HCT116 (cell line): ENCODE measurements at regions not wholly inside any gene's neighbourhood (a gene's known extent, or its start where the extent isn't known, plus 50 kb on each side); places are given as distances from the start of the nearest gene placed in this dataset.

Experiments
- ATAC-seq: fragments of 200-7000 bp; cut with Tn5 transposase; 2 replicates; pipeline ENCODE4 v1.9.1; 2020; ENCODE audit warnings: mild to moderate bottlenecking, moderate library complexity
- BruUV-seq: library from RNA; stranded (reverse); fragments of 400-500 nt; replicated peaks from 2 replicates; lab custom pipeline; 2021; lab: Mats Ljungman, UMichigan
- CTCF ChIA-PET: fragments of 300-600 bp; sonication (Branson Sonifier 250); formaldehyde crosslinking; loops from one replicate; lab custom pipeline; 2021; ENCODE audit warnings: antibody characterized with exemption; lab: Charles Lee
- POLR2A ChIA-PET: fragments of 300-600, 350-600 bp; sonication (Branson Sonifier 250); formaldehyde crosslinking; loops from one replicate; lab custom pipeline; 2021; ENCODE audit warnings: antibody characterized with exemption; lab: Charles Lee
- RAD21 ChIA-PET, 2 experiments: fragments of 300-600 bp; sonication (Branson Sonifier 250); formaldehyde crosslinking; loops; one replicate each; lab custom pipeline; 2023; ENCODE audit warnings: low total read pairs in 2 of 2; ENCODE audit not compliant: uncharacterized antibody in 2 of 2, unreplicated experiment in 2 of 2, low non-redundant PET in 1 of 2; lab: Charles Lee
- DNase-seq: peaks from one replicate; pipeline ENCODE4 v3.0.0-alpha.2; 2010; ENCODE audit warnings: low read depth, low spot score
- H2AFZ ChIP-seq: fragments of 200-600 bp; shearing (Covaris generic), sonication (generic); 2 replicates; pipeline ENCODE4 v1.6.1; 2017; ENCODE audit warnings: low read depth, mixed run types, mixed read lengths, antibody characterized with exemption, low read length; ENCODE audit not compliant: poor library complexity, severe bottlenecking
- H3K27ac ChIP-seq: 2 replicates; pipeline ENCODE4 v1.5.1; 2012; ENCODE audit warnings: low read depth, low read length
- H3K27me3 ChIP-seq: fragments of 200-600 bp; sonication (generic); 2 replicates; pipeline ENCODE4 v1.6.1; 2016; ENCODE audit warnings: mixed run types, low read length, mixed read lengths; ENCODE audit not compliant: insufficient read depth
- H3K36me3 ChIP-seq, 2 experiments: fragments of 200-500 bp in 1 of 2; fragments of 200-600 bp in 1 of 2; sonication (Bioruptor generic) in 1 of 2; sonication (generic) in 1 of 2; 2 replicates each; pipeline versions ENCODE4 v1.5.1 to v1.6.1; 2014 to 2016; ENCODE audit warnings: low read length in 2 of 2, inconsistent platforms in 1 of 2, mixed read lengths in 1 of 2, mixed run types in 1 of 2; ENCODE audit not compliant: insufficient read depth in 2 of 2, control insufficient read depth in 1 of 2
- H3K4me1 ChIP-seq, 2 experiments: fragments of 200-600 bp in 1 of 2; sonication (generic) in 1 of 2; 2 replicates each; pipeline versions ENCODE4 v1.5.1 to v1.6.1; 2012 to 2017; ENCODE audit warnings: low read length in 2 of 2, inconsistent platforms in 1 of 2, mild to moderate bottlenecking in 1 of 2, mixed read lengths in 1 of 2, mixed run types in 1 of 2, moderate library complexity in 1 of 2; ENCODE audit not compliant: insufficient read depth in 2 of 2, control insufficient read depth in 1 of 2
- H3K4me2 ChIP-seq: fragments of 200-600 bp; sonication (generic); 2 replicates; pipeline ENCODE4 v1.6.1; 2017; ENCODE audit warnings: mixed run types, low read length, mixed read lengths
- H3K4me3 ChIP-seq, 2 experiments: fragments of 200-600 bp in 1 of 2; sonication (generic) in 1 of 2; replicated peaks in 1 of 2; 2 replicates each; pipeline ENCODE4 v1.5.1; 2011 to 2016; ENCODE audit warnings: low read length in 2 of 2, control low read depth in 1 of 2, low read depth in 1 of 2, mild to moderate bottlenecking in 1 of 2, mixed read lengths in 1 of 2, mixed run types in 1 of 2
- H3K79me2 ChIP-seq: fragments of 200-600 bp; sonication (generic); 2 replicates; pipeline ENCODE4 v1.6.1; 2017; ENCODE audit warnings: mild to moderate bottlenecking, mixed run types, low read length, moderate library complexity, mixed read lengths; ENCODE audit not compliant: insufficient read depth
- H3K9ac ChIP-seq: fragments of 200-600 bp; sonication (generic); 2 replicates; pipeline ENCODE4 v1.6.1; 2016; ENCODE audit warnings: low read length, mixed read lengths
- H3K9me2 ChIP-seq: fragments of 200-600 bp; sonication (generic), shearing (Covaris generic); 2 replicates; pipeline ENCODE4 v1.6.1; 2017; ENCODE audit warnings: mixed run types, mild to moderate bottlenecking, moderate library complexity; ENCODE audit not compliant: insufficient read depth
- H3K9me3 ChIP-seq, 2 experiments: fragments of 200-500 bp in 1 of 2; fragments of 200-600 bp in 1 of 2; sonication (Bioruptor generic) in 1 of 2; sonication (generic) in 1 of 2; 2 replicates each; pipeline ENCODE4 v1.6.1; 2014 to 2017; ENCODE audit warnings: low read length in 2 of 2, mixed read lengths in 2 of 2, inconsistent platforms in 1 of 2, low read depth in 1 of 2, mild to moderate bottlenecking in 1 of 2, mixed run types in 1 of 2, moderate library complexity in 1 of 2; ENCODE audit not compliant: control insufficient read depth in 1 of 2, insufficient read depth in 1 of 2
- H4K20me1 ChIP-seq: fragments of 200-600 bp; sonication (generic), shearing (Covaris generic); 2 replicates; pipeline ENCODE4 v1.6.1; 2017; ENCODE audit warnings: mixed run types, mild to moderate bottlenecking, moderate library complexity; ENCODE audit not compliant: insufficient read depth
- ATF3 ChIP-seq: IDR thresholded peaks from 2 replicates; pipeline ENCODE4 v1.6.1; 2012
- CEBPB ChIP-seq: IDR thresholded peaks from 2 replicates; pipeline ENCODE4 v1.6.1; 2012; ENCODE audit warnings: low read depth
- CTCF ChIP-seq, 3 experiments: fragments of 200-600 bp in 1 of 3; sonication (generic) in 1 of 3; IDR thresholded peaks in 2 of 3; conservative IDR thresholded peaks in 1 of 3; 2 replicates each; pipeline ENCODE4 v1.5.1; 2012 to 2017; ENCODE audit warnings: low read depth in 2 of 3, low read length in 2 of 3, antibody characterized with exemption in 1 of 3, borderline replicate concordance in 1 of 3, control low read depth in 1 of 3, mild to moderate bottlenecking in 1 of 3, mixed read lengths in 1 of 3, mixed run types in 1 of 3, moderate library complexity in 1 of 3; ENCODE audit not compliant: insufficient read depth in 1 of 3
- EGR1 ChIP-seq: IDR thresholded peaks from 2 replicates; pipeline ENCODE4 v1.6.1; 2012; ENCODE audit warnings: low read depth
- EZH2 ChIP-seq: fragments of 200-600 bp; sonication (generic); IDR thresholded peaks from 2 replicates; pipeline ENCODE4 v1.6.1; 2017; ENCODE audit warnings: antibody characterized with exemption, mixed run types
- FOSL1 ChIP-seq: IDR thresholded peaks from 2 replicates; pipeline ENCODE4 v1.6.1; 2012; ENCODE audit warnings: low read depth
- POLR2AphosphoS5 ChIP-seq: IDR thresholded peaks from 2 replicates; pipeline ENCODE4 v1.6.1; 2011; ENCODE audit warnings: mild to moderate bottlenecking, low read depth, low read length, moderate library complexity
- REST ChIP-seq: IDR thresholded peaks from 2 replicates; pipeline ENCODE4 v1.6.1; 2012; ENCODE audit warnings: low read depth
- SP1 ChIP-seq: IDR thresholded peaks from 2 replicates; pipeline ENCODE4 v1.6.1; 2012; ENCODE audit warnings: low read depth
- TCF7L2 ChIP-seq: IDR thresholded peaks from 2 replicates; pipeline ENCODE4 v1.7.0; 2011; ENCODE audit warnings: borderline replicate concordance, inconsistent platforms; ENCODE audit not compliant: insufficient read depth, insufficient read length; ENCODE audit errors: extremely low read depth
- YY1 ChIP-seq: IDR thresholded peaks from 2 replicates; pipeline ENCODE4 v1.6.1; 2011; ENCODE audit warnings: low read length, low read depth, moderate library complexity, mild to moderate bottlenecking; ENCODE audit not compliant: insufficient replicate concordance; ENCODE audit errors: extremely low read depth
- ZBTB33 ChIP-seq: IDR thresholded peaks from 2 replicates; pipeline ENCODE4 v1.6.1; 2011; ENCODE audit warnings: mild to moderate bottlenecking, low read length, moderate library complexity; ENCODE audit not compliant: insufficient replicate concordance; ENCODE audit errors: extremely low read depth
- ZNF274 ChIP-seq: fragments of 200-500 bp; sonication (Bioruptor generic); IDR thresholded peaks from 2 replicates; pipeline ENCODE4 v1.6.1; 2014; ENCODE audit warnings: mild to moderate bottlenecking, low read depth, low read length, inconsistent platforms
- intact Hi-C: fragments of 100-400 bp; cut with micrococcal nuclease; formaldehyde crosslinking; loops from 2 replicates; pipeline ENCODE4 v1.10.0; 2022

GRCh38 chr3:26375843-26376530, 246.6 kb upstream of the LRRC3B start:
- no peak overlapping the region for H3K4me2 ChIP-seq
- no peaks in the 10 kb centered on the region for H3K36me3 ChIP-seq
- intact Hi-C loops = no loop called here
- DNase-seq = no peak
- no peaks in the 10 kb centered on the region for H3K9me2 ChIP-seq
- H3K9ac ChIP-seq = no peak overlapping the region
- ChIA-PET POLR2A (no interaction called here), RAD21 (no interaction called here)
- no peak overlapping the region for H3K4me3 ChIP-seq
- BruUV-seq = no TSS peak
- H3K27me3 ChIP-seq = no peaks in the 10 kb centered on the region
- no peaks in the 10 kb centered on the region for H3K79me2 ChIP-seq
- TF ChIP-seq CTCF (IDR thresholded peaks at IDR 0.05 in 2 of 3, conservative IDR thresholded peaks at IDR 0.05 in 1 of 3; ENCODE audit: borderline replicate concordance in 1 of 3, insufficient read depth in 1 of 3, low read depth in 2 of 3, low read length in 2 of 3) = no peak
- TF ChIP-seq EGR1 = no peak
- TF ChIP-seq FOSL1 = no peak
- TF ChIP-seq CEBPB = no peak
- no peak for TF ChIP-seq TCF7L2
- TF ChIP-seq ATF3 = no peak
- no peak for TF ChIP-seq POLR2AphosphoS5
- TF ChIP-seq SP1 = no peak
- no peak for TF ChIP-seq EZH2
- TF ChIP-seq ZBTB33 = no peak
- TF ChIP-seq ZNF274 = no peak
- TF ChIP-seq REST = no peak
- no peak for TF ChIP-seq YY1
- TF ChIP-seq, all 23 proteins: peak for 0
- H3K9me3 ChIP-seq = peaks cover 8 to 9% of the 10 kb centered on the region in 2 experiments; a peak in 2 of 4 replicates
- CTCF ChIA-PET = no interaction called here
- H2AFZ ChIP-seq = no peak overlapping the region
- no peaks in the 10 kb centered on the region for H3K4me1 ChIP-seq
- H4K20me1 ChIP-seq = no peaks in the 10 kb centered on the region
- no peak for ATAC-seq
- no peak overlapping the region for H3K27ac ChIP-seq
